ENCODE measurements at regions not wholly inside any gene's neighbourhood (a gene's known extent, or its start where the extent isn't known, plus 50 kb on each side); places are given as distances from the start of the nearest gene placed in this dataset.

DNA sequence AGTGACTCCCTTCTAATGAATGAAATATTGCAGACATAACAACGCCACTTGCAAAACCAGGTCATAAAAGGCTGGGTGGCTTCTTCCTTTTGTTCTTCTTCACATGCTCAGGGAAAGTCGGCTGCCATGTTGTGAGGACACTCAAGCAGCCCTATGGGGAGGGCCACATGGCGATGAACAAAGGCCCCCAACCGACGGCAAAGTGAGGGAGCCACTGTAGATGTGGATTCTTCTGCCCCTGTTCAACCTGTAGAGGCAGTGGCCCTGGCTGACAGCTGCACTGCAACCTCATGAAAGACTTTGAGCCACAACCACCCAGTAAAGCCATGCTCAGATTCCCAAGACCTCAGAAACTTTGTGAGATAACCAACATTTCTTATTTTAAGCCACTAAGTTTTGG lies 203.5 kb upstream of the TNRC6C start:
- H3K27ac ChIP-seq (ENCODE audit: low read depth, low read length): no peak overlapping the region
- no peaks in the 10 kb centered on the region for H3K36me3 ChIP-seq (ENCODE audit: insufficient read depth, low read length)
- no peak overlapping the region for H3K4me3 ChIP-seq (ENCODE audit: low read depth in 1 of 2, low read length in 2 of 2)
- no peak overlapping the region for H3K9ac ChIP-seq (ENCODE audit: low read length)
- H3K9me3 ChIP-seq (ENCODE audit: low read length): no peaks in the 10 kb centered on the region
- no peaks in the 10 kb centered on the region for H3K4me1 ChIP-seq (ENCODE audit: insufficient read depth, low read length)
- H3K27me3 ChIP-seq (ENCODE audit: control insufficient read depth in 1 of 2, insufficient read depth in 2 of 2, low read length in 2 of 2): no peaks in the 10 kb centered on the region

DNA sequence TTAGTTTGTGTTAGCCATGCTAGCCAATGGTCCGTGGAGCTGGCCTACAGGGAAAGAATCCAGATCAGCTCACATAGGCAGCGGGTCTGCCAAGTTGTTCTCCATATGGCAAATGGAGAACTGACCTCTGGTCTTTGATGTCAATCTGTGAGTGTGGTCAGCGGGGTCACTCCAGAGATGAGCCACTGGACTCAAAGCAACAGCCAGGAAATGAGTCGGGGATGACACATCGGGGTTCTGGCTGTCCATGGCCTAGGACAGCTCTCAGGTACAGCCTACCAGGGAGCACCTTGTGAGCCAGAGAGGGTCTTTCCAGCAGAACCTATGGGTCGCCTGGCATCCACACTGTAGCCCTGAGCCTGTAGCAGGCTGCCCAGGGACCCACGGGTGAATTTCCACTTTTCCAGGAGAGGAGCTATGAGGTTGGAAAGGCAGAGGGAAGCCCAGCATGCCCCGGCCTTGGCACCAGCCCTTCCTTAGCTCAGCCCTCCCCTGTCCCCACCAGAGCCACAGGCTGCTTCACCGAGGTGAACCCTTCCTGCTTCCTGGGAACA lies 203.0 kb upstream of the TNRC6C start:
- Histone ChIP-seq H3K36me3 (ENCODE audit: insufficient read depth, low read length) (no peaks in the 10 kb centered on the region), H3K9me3 (ENCODE audit: low read length) (no peaks in the 10 kb centered on the region), H3K9ac (ENCODE audit: low read length) (no peak overlapping the region), H3K4me3 (ENCODE audit: low read depth in 1 of 2, low read length in 2 of 2) (no peak overlapping the region), H3K27me3 (ENCODE audit: control insufficient read depth in 1 of 2, insufficient read depth in 2 of 2, low read length in 2 of 2) (no peaks in the 10 kb centered on the region), H3K27ac (ENCODE audit: low read depth, low read length) (no peak overlapping the region), H3K4me1 (ENCODE audit: insufficient read depth, low read length) (no peaks in the 10 kb centered on the region)

- Histone ChIP-seq H3K9me3 (ENCODE audit: low read length) (no peaks in the 10 kb centered on the region), H3K4me3 (ENCODE audit: low read depth in 1 of 2, low read length in 2 of 2) (no peak overlapping the region), H3K36me3 (ENCODE audit: insufficient read depth, low read length) (no peaks in the 10 kb centered on the region), H3K9ac (ENCODE audit: low read length) (no peak overlapping the region), H3K4me1 (ENCODE audit: insufficient read depth, low read length) (no peaks in the 10 kb centered on the region), H3K27ac (ENCODE audit: low read depth, low read length) (no peak overlapping the region), H3K27me3 (ENCODE audit: control insufficient read depth in 1 of 2, insufficient read depth in 2 of 2, low read length in 2 of 2) (no peaks in the 10 kb centered on the region)
These were observed 202.5 kb upstream of the TNRC6C start for GRCh38 chr17:77756028-77756427.

GRCh38 chr17:77756846-77757560 lies 201.5 kb upstream of the TNRC6C start:
- Histone ChIP-seq H3K9ac (ENCODE audit: low read length) (no peak overlapping the region), H3K4me3 (ENCODE audit: low read depth in 1 of 2, low read length in 2 of 2) (no peak overlapping the region), H3K36me3 (ENCODE audit: insufficient read depth, low read length) (no peaks in the 10 kb centered on the region), H3K4me1 (ENCODE audit: insufficient read depth, low read length) (no peaks in the 10 kb centered on the region), H3K9me3 (ENCODE audit: low read length) (no peaks in the 10 kb centered on the region), H3K27me3 (ENCODE audit: control insufficient read depth in 1 of 2, insufficient read depth in 2 of 2, low read length in 2 of 2) (no peaks in the 10 kb centered on the region), H3K27ac (ENCODE audit: low read depth, low read length) (no peak overlapping the region)

GRCh38 chr17:77757561-77757898 lies 201.0 kb upstream of the TNRC6C start:
- Histone ChIP-seq H3K4me3 (ENCODE audit: low read depth in 1 of 2, low read length in 2 of 2) (no peak overlapping the region), H3K36me3 (ENCODE audit: insufficient read depth, low read length) (no peaks in the 10 kb centered on the region), H3K4me1 (ENCODE audit: insufficient read depth, low read length) (no peaks in the 10 kb centered on the region), H3K9me3 (ENCODE audit: low read length) (no peaks in the 10 kb centered on the region), H3K9ac (ENCODE audit: low read length) (no peak overlapping the region), H3K27ac (ENCODE audit: low read depth, low read length) (no peak overlapping the region), H3K27me3 (ENCODE audit: control insufficient read depth in 1 of 2, insufficient read depth in 2 of 2, low read length in 2 of 2) (no peaks in the 10 kb centered on the region)

DNA sequence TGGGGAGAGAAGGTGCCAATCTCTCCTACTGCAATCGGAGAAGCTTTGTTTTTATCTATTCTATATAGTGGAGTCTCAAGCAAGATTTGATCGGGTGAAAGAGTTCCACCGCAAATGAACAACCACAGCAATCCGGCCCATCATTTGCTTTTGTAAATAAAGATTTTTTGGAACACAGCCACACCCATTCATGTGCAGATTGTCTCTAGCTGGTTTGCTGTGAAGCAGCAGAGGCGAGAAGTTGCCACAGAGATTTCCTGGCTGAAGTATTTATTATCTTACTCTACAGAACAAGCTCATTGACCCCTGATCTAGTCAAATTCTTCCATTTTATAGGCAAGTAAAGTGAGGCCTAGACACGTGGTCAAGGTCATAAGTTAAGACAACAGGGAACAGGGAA lies 195.5 kb upstream of the TNRC6C start:
- H3K4me3 ChIP-seq (ENCODE audit: low read depth in 1 of 2, low read length in 2 of 2): no peak overlapping the region
- H3K9ac ChIP-seq (ENCODE audit: low read length): no peak overlapping the region
- H3K4me1 ChIP-seq (ENCODE audit: insufficient read depth, low read length): no peaks in the 10 kb centered on the region
- no peaks in the 10 kb centered on the region for H3K9me3 ChIP-seq (ENCODE audit: low read length)
- no peak overlapping the region for H3K27ac ChIP-seq (ENCODE audit: low read depth, low read length)
- H3K27me3 ChIP-seq (ENCODE audit: control insufficient read depth in 1 of 2, insufficient read depth in 2 of 2, low read length in 2 of 2): no peaks in the 10 kb centered on the region
- H3K36me3 ChIP-seq (ENCODE audit: insufficient read depth, low read length): no peaks in the 10 kb centered on the region

GRCh38 chr17:77763575-77763974 lies 194.9 kb upstream of the TNRC6C start:
- Histone ChIP-seq H3K4me3 (ENCODE audit: low read depth in 1 of 2, low read length in 2 of 2) (no peak overlapping the region), H3K36me3 (ENCODE audit: insufficient read depth, low read length) (no peaks in the 10 kb centered on the region), H3K27me3 (ENCODE audit: control insufficient read depth in 1 of 2, insufficient read depth in 2 of 2, low read length in 2 of 2) (no peaks in the 10 kb centered on the region)

GRCh38 chr17:77765292-77765691 lies 193.2 kb upstream of the TNRC6C start:
- Histone ChIP-seq H3K9ac (ENCODE audit: low read length) (no peak overlapping the region), H3K27me3 (ENCODE audit: control insufficient read depth in 1 of 2, insufficient read depth in 2 of 2, low read length in 2 of 2) (no peaks in the 10 kb centered on the region), H3K27ac (ENCODE audit: low read depth, low read length) (no peak overlapping the region), H3K9me3 (ENCODE audit: low read length) (no peaks in the 10 kb centered on the region), H3K4me3 (ENCODE audit: low read depth in 1 of 2, low read length in 2 of 2) (no peak overlapping the region), H3K4me1 (ENCODE audit: insufficient read depth, low read length) (no peaks in the 10 kb centered on the region), H3K36me3 (ENCODE audit: insufficient read depth, low read length) (no peaks in the 10 kb centered on the region)

More at GRCh38 chr17:77763575-77763974, 194.9 kb upstream of the TNRC6C start:
- Histone ChIP-seq H3K9ac (ENCODE audit: low read length) (no peak overlapping the region), H3K27ac (ENCODE audit: low read depth, low read length) (no peak overlapping the region), H3K4me1 (ENCODE audit: insufficient read depth, low read length) (no peaks in the 10 kb centered on the region), H3K9me3 (ENCODE audit: low read length) (no peaks in the 10 kb centered on the region)

GRCh38 chr17:77767148-77767547 lies 191.4 kb upstream of the TNRC6C start:
- no peaks in the 10 kb centered on the region for H3K27me3 ChIP-seq (ENCODE audit: control insufficient read depth in 1 of 2, insufficient read depth in 2 of 2, low read length in 2 of 2)
- no peaks in the 10 kb centered on the region for H3K9me3 ChIP-seq (ENCODE audit: low read length)
- no peak overlapping the region for H3K9ac ChIP-seq (ENCODE audit: low read length)
- H3K36me3 ChIP-seq (ENCODE audit: insufficient read depth, low read length): no peaks in the 10 kb centered on the region
- H3K4me3 ChIP-seq (ENCODE audit: low read depth in 1 of 2, low read length in 2 of 2): no peak overlapping the region
- no peak overlapping the region for H3K27ac ChIP-seq (ENCODE audit: low read depth, low read length)
- no peaks in the 10 kb centered on the region for H3K4me1 ChIP-seq (ENCODE audit: insufficient read depth, low read length)

DNA sequence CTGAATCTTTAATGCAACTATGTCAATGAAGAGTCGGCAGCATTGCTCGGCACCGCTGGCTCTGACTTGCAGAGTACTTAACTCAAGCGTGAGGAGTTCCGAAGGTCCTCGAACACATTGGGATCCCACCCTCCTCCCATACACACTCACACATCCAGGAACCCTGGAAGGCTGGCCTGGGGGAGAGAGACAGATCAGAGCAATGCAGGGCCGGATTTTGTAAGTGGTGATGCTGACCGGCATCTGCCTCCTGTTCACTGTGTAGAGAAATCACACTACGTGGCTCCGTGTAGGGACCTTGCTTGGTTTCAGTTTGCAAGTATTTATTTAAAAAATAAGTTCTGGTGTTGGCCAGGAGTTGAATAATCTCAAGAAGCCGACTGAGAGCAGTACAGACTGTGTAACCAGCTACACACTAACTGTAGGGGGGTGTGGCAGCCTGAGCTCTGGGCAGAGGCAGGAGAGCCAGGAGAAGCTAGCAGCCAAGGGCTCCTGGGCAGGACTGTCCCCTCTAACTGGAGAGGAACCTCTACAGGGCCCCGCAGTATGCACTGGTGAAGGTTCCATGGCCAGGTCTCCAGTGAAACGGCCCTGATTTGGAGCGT lies 190.2 kb upstream of the TNRC6C start:
- no peak overlapping the region for H3K27ac ChIP-seq (ENCODE audit: low read depth, low read length)
- H3K4me1 ChIP-seq (ENCODE audit: insufficient read depth, low read length): no peaks in the 10 kb centered on the region
- H3K4me3 ChIP-seq (ENCODE audit: low read depth in 1 of 2, low read length in 2 of 2): no peak overlapping the region
- H3K9ac ChIP-seq (ENCODE audit: low read length): no peak overlapping the region
- H3K36me3 ChIP-seq (ENCODE audit: insufficient read depth, low read length): no peaks in the 10 kb centered on the region
- no peaks in the 10 kb centered on the region for H3K27me3 ChIP-seq (ENCODE audit: control insufficient read depth in 1 of 2, insufficient read depth in 2 of 2, low read length in 2 of 2)
- no peaks in the 10 kb centered on the region for H3K9me3 ChIP-seq (ENCODE audit: low read length)

DNA sequence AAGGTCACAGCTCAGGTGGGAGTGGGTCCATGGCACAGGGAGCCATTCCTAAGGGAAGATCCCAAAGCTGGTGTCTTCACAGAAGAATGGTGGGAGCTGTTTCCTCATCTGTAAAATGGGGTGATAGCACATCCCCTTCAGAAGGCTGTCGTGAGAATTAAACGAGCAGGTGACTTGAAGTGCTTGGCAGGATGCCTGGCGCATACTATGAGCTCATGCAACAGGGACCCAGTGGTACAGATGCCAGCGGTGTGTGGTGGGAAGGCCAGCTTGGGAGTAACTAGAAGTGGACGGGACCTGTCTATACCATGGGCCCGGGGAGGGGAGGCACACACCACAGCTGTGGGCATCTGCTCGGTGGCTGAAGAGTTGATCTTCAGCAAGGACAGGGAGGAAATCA lies 189.3 kb upstream of the TNRC6C start:
- no peak overlapping the region for H3K4me3 ChIP-seq (ENCODE audit: low read depth in 1 of 2, low read length in 2 of 2)
- no peaks in the 10 kb centered on the region for H3K36me3 ChIP-seq (ENCODE audit: insufficient read depth, low read length)
- no peaks in the 10 kb centered on the region for H3K4me1 ChIP-seq (ENCODE audit: insufficient read depth, low read length)
- no peak overlapping the region for H3K9ac ChIP-seq (ENCODE audit: low read length)
- H3K9me3 ChIP-seq (ENCODE audit: low read length): no peaks in the 10 kb centered on the region
- no peak overlapping the region for H3K27ac ChIP-seq (ENCODE audit: low read depth, low read length)
- H3K27me3 ChIP-seq (ENCODE audit: control insufficient read depth in 1 of 2, insufficient read depth in 2 of 2, low read length in 2 of 2): no peaks in the 10 kb centered on the region

- Histone ChIP-seq H3K9me3 (ENCODE audit: low read length) (no peaks in the 10 kb centered on the region), H3K36me3 (ENCODE audit: insufficient read depth, low read length) (no peaks in the 10 kb centered on the region), H3K9ac (ENCODE audit: low read length) (no peak overlapping the region), H3K27ac (ENCODE audit: low read depth, low read length) (no peak overlapping the region), H3K4me3 (ENCODE audit: low read depth in 1 of 2, low read length in 2 of 2) (no peak overlapping the region), H3K27me3 (ENCODE audit: control insufficient read depth in 1 of 2, insufficient read depth in 2 of 2, low read length in 2 of 2) (no peaks in the 10 kb centered on the region), H3K4me1 (ENCODE audit: insufficient read depth, low read length) (no peaks in the 10 kb centered on the region)
These were observed 188.7 kb upstream of the TNRC6C start for GRCh38 chr17:77769762-77770161.

Measured in muscle layer of colon (tissue), 2 donors.